HG02884 (cell line): ENCODE measurements at regions not wholly inside any gene's neighbourhood (a gene's known extent, or its start where the extent isn't known, plus 50 kb on each side); places are given as distances from the start of the nearest gene placed in this dataset.

Source experiments
- ATAC-seq: cut with Tn5 transposase; IDR thresholded peaks from one replicate; pipeline ENCODE4 v1.9.1; 2021; ENCODE audit warnings: mild to moderate bottlenecking, moderate library complexity; ENCODE audit not compliant: unreplicated experiment

- no peak for ATAC-seq
These were observed 112.0 kb upstream of the ISL1 start for GRCh38 chr5:51271261-51271660.

GRCh38 chr5:51273021-51273420 is 110.2 kb upstream of the ISL1 start:
- no peak for ATAC-seq

DNA sequence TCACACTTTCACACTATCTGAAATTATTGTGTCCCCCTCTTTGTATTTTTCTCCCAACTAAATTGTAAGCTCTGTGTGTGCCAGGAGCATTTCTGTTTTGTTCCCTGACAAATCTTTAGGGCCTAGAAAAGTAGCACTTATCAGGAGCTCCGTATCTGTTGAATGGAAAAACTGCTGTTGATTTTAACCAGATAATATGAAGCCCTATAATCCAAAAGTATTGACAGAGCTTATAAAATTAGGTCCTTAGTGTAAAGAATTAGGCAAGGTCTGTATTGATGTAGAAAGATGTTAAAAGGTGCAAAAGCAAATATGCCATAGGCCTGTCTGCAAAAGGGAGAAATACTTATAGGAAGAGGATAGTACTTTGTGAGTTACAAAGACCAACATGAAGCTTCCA is 109.4 kb upstream of the ISL1 start:
- no peak for ATAC-seq

GRCh38 chr5:51275428-51275827 is 107.8 kb upstream of the ISL1 start:
- no peak for ATAC-seq

- no peak for ATAC-seq
These were observed 107.0 kb upstream of the ISL1 start for GRCh38 chr5:51276250-51276649.

DNA sequence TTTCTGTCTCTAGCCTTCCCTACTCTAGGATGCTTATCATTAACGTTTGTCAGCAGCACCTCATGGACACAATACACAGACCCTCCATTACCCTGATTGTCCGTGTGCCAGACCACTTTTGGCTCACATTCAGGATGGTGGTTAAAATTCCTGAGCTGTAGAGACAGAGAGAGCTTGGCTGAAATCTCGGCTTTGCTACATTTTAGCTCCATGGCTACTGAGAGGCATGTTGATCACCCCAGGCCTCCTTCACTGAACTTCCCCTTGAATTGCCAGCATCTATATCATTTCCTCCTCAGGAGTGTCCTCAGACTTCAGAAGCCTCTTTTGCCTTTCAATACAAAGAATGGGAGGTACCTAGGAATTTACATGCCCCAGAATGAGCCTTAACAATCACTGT is 104.7 kb upstream of the ISL1 start:
- ATAC-seq, result no peak

DNA sequence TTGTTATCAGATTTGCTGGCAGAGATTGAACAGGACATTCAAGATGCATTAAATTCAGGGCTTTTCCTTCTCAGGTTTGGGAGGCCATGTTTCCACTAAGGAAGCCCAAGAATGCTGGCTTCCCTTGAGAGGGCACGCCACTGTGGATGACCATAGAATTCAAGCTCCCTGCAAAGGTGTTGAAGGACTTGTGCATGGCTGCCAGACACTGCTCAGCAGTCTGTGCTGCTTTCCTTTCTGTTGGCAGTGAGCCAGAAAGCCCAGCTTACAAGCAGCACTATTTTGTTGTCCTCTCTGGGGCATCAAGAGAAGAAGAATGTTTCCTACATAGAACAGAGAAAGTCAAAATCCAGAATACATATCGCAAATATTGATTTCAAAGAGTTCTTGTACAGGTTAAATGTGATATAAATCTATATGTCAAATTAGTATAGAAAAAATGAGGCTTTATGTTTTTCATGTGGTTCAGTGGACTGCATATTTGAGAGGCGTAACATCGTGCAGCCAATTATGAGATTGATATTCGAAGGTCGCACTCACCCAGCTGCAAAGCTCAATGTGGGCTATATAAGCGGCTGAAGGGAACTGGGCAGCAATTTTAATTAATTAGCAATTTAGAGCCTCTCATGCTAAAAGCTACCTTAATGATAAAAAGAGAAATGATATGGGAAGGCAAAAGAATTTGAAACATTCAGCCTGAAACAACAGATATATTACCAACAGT is 103.1 kb upstream of the ISL1 start:
- ATAC-seq, result no peak

- no peak for ATAC-seq
These were observed 97.2 kb upstream of the ISL1 start for GRCh38 chr5:51286046-51286445.

- no peak for ATAC-seq
These were observed 80.9 kb upstream of the ISL1 start for GRCh38 chr5:51302343-51302742.

- ATAC-seq, result no peak
These were observed 56.4 kb upstream of the ISL1 start for GRCh38 chr5:51326844-51327243.
